Spleen (tissue), 7 donors: ENCODE measurements at regions not wholly inside any gene's neighbourhood (a gene's known extent, or its start where the extent isn't known, plus 50 kb on each side); places are given as distances from the start of the nearest gene placed in this dataset.

Experiments
- CTCF ChIP-seq, 11 experiments: fragments of 200-600 bp in 7 of 11; fragments of 450-650 bp in 4 of 11; sonication (generic) in 4 of 11; IDR thresholded peaks in 8 of 11; conservative IDR thresholded peaks in 3 of 11; 1 replicate in 7 of 11; 2 replicates in 4 of 11; pipeline versions ENCODE4 v1.4.0 to v1.8.0; 2016 to 2021; ENCODE audit warnings: antibody characterized with exemption in 11 of 11, inconsistent platforms in 4 of 11, mild to moderate bottlenecking in 1 of 11
- POLR2A ChIP-seq, 3 donors: fragments of 450-650 bp; IDR thresholded peaks; one replicate each; pipeline ENCODE4 v1.5.1; 2017; ENCODE audit warnings: antibody characterized with exemption in 3 of 3, mild to moderate bottlenecking in 1 of 3
- donor health status: DM: no; HTN: no; CAD: no; lungs with moderate emphysema.
- donor health status: DM: no; HTN: no; CAD: no.
- donor health status: DM: no; HTN: no; CAD: no.

GRCh38 chr13:22740264-22740663, 440.5 kb upstream of the SGCG start:
- TF ChIP-seq CTCF (IDR thresholded peaks at IDR 0.05 in 8 of 11, conservative IDR thresholded peaks at IDR 0.05 in 3 of 11), result no peak
- TF ChIP-seq POLR2A (IDR thresholded peaks at IDR 0.05), result no peak
